GM18520 (cell line): ENCODE measurements at regions not wholly inside any gene's neighbourhood (a gene's known extent, or its start where the extent isn't known, plus 50 kb on each side); places are given as distances from the start of the nearest gene placed in this dataset.
"Not testable (repeated sequence)": the region's sequence is repeated elsewhere in the genome, so short reads cannot be mapped to it uniquely, and the experiment has no call there.

ENCODE experiments used
- ATAC-seq: cut with Tn5 transposase; IDR thresholded peaks from one replicate; pipeline ENCODE4 v1.9.1; 2021; ENCODE audit not compliant: unreplicated experiment

GRCh38 chr9:3660936-3661335 is 135.1 kb upstream of the RFX3 start:
- no peak for ATAC-seq

- no peak for ATAC-seq
Observed at GRCh38 chr9:3659647-3660046, 133.8 kb upstream of the RFX3 start.

- no peak for ATAC-seq
Observed at GRCh38 chr9:3658964-3659363, 133.2 kb upstream of the RFX3 start.

GRCh38 chr9:3656224-3656623 is 130.4 kb upstream of the RFX3 start:
- no peak for ATAC-seq

GRCh38 chr9:3650994-3651622 is 125.3 kb upstream of the RFX3 start:
- ATAC-seq, result no peak

GRCh38 chr9:3648722-3649246 is 123.0 kb upstream of the RFX3 start:
- ATAC-seq, result no peak

- no peak for ATAC-seq
Observed at GRCh38 chr9:3648266-3648665, 122.5 kb upstream of the RFX3 start.

GRCh38 chr9:3647652-3648051 is 121.9 kb upstream of the RFX3 start:
- no peak for ATAC-seq

- ATAC-seq, result no peak
Observed at GRCh38 chr9:3646226-3646625, 120.4 kb upstream of the RFX3 start.

GRCh38 chr9:3642075-3642474 is 116.3 kb upstream of the RFX3 start:
- ATAC-seq, result not testable (repeated sequence)

- ATAC-seq, result no peak
Observed at GRCh38 chr9:3629495-3629894, 103.7 kb upstream of the RFX3 start.

- no peak for ATAC-seq
Observed at GRCh38 chr9:3628239-3628638, 102.4 kb upstream of the RFX3 start.

- peak; percentile 86 for ATAC-seq
Observed at GRCh38 chr9:3608011-3608410, 82.2 kb upstream of the RFX3 start.

GRCh38 chr9:3600672-3601071 is 74.9 kb upstream of the RFX3 start:
- no peak for ATAC-seq

GRCh38 chr9:3597792-3598191 is 72.0 kb upstream of the RFX3 start:
- ATAC-seq, result no peak

GRCh38 chr9:3586066-3586465 is 60.3 kb upstream of the RFX3 start:
- no peak for ATAC-seq

- ATAC-seq, result no peak
Observed at GRCh38 chr9:3585606-3586005, 59.8 kb upstream of the RFX3 start.

- no peak for ATAC-seq
Observed at GRCh38 chr9:3578786-3579185, 53.0 kb upstream of the RFX3 start.

GRCh38 chr9:3576328-3576727 is 50.5 kb upstream of the RFX3 start:
- ATAC-seq, result no peak

GRCh38 chr9:3575821-3576220 is 50.0 kb upstream of the RFX3 start:
- no peak for ATAC-seq
